NT2/D1 (cell line): ENCODE measurements at regions not wholly inside any gene's neighbourhood (a gene's known extent, or its start where the extent isn't known, plus 50 kb on each side); places are given as distances from the start of the nearest gene placed in this dataset.

Experiments
- SUZ12 ChIP-seq: IDR thresholded peaks from 2 replicates; pipeline ENCODE4 v1.6.1; 2011; ENCODE audit not compliant: insufficient read length, insufficient read depth; ENCODE audit errors: extremely low read depth
- YY1 ChIP-seq: IDR thresholded peaks from 2 replicates; pipeline ENCODE4 v1.6.1; 2011; ENCODE audit not compliant: insufficient read length, insufficient read depth
- ZNF274 ChIP-seq: IDR thresholded peaks from 2 replicates; pipeline ENCODE4 v1.6.1; 2011; ENCODE audit warnings: mild to moderate bottlenecking, low read depth, low read length

- no peak for TF ChIP-seq SUZ12
- no peak for TF ChIP-seq YY1
- TF ChIP-seq ZNF274: no peak
These were observed 289.3 kb downstream of the ZNF608 start for GRCh38 chr5:124457101-124457500.
